8988T (cell line): ENCODE measurements at regions not wholly inside any gene's neighbourhood (a gene's known extent, or its start where the extent isn't known, plus 50 kb on each side); places are given as distances from the start of the nearest gene placed in this dataset.
A peak's percentile ranks its signal among the peaks of the same experiment; 100 is the strongest.

Experiments used
- DNase-seq: peaks from one replicate; pipeline ENCODE4 v3.0.0; 2011

GRCh38 chr14:71729596-71729995, 202.6 kb upstream of the RGS6 start:
- no peak for DNase-seq

- DNase-seq, result no peak
These were observed 201.8 kb upstream of the RGS6 start for GRCh38 chr14:71730471-71730870.

- DNase-seq, result no peak
These were observed 201.1 kb upstream of the RGS6 start for GRCh38 chr14:71731096-71731495.

- no peak for DNase-seq
These were observed 198.9 kb upstream of the RGS6 start for GRCh38 chr14:71733210-71733883.

- DNase-seq, result no peak
These were observed 198.2 kb upstream of the RGS6 start for GRCh38 chr14:71734076-71734475.

GRCh38 chr14:71734885-71735284, 197.3 kb upstream of the RGS6 start:
- no peak for DNase-seq

GRCh38 chr14:71737760-71738159, 194.5 kb upstream of the RGS6 start:
- DNase-seq, result no peak

- no peak for DNase-seq
These were observed 192.8 kb upstream of the RGS6 start for GRCh38 chr14:71739273-71739990.

- no peak for DNase-seq
These were observed 191.0 kb upstream of the RGS6 start for GRCh38 chr14:71741241-71741640.

GRCh38 chr14:71742485-71742884, 189.7 kb upstream of the RGS6 start:
- no peak for DNase-seq

- no peak for DNase-seq
These were observed 187.2 kb upstream of the RGS6 start for GRCh38 chr14:71745072-71745471.

- no peak for DNase-seq
These were observed 184.0 kb upstream of the RGS6 start for GRCh38 chr14:71748196-71748595.

- no peak for DNase-seq
These were observed 182.5 kb upstream of the RGS6 start for GRCh38 chr14:71749613-71750238.

GRCh38 chr14:71751264-71751663, 181.0 kb upstream of the RGS6 start:
- no peak for DNase-seq

- no peak for DNase-seq
These were observed 180.0 kb upstream of the RGS6 start for GRCh38 chr14:71752111-71752738.

GRCh38 chr14:71753126-71753830, 179.0 kb upstream of the RGS6 start:
- DNase-seq, result peak; percentile 68

GRCh38 chr14:71753976-71754375, 178.3 kb upstream of the RGS6 start:
- no peak for DNase-seq

GRCh38 chr14:71754422-71755095, 177.7 kb upstream of the RGS6 start:
- DNase-seq, result no peak

GRCh38 chr14:71758229-71758951, 173.8 kb upstream of the RGS6 start:
- DNase-seq, result no peak

GRCh38 chr14:71762575-71762974, 169.7 kb upstream of the RGS6 start:
- DNase-seq, result no peak

GRCh38 chr14:71764701-71765382, 167.4 kb upstream of the RGS6 start:
- DNase-seq, result no peak
